GM18951 (cell line): ENCODE measurements at regions not wholly inside any gene's neighbourhood (a gene's known extent, or its start where the extent isn't known, plus 50 kb on each side); places are given as distances from the start of the nearest gene placed in this dataset.

Source experiments
- POLR2A ChIP-seq: IDR thresholded peaks from 4 replicates; pipeline ENCODE4 v1.6.1; 2011; ENCODE audit warnings: mild to moderate bottlenecking; ENCODE audit not compliant: insufficient read length, insufficient read depth; ENCODE audit errors: extremely low read depth
- in situ Hi-C: fragments of 300-500 bp; cut with MboI; formaldehyde crosslinking; loops from one replicate; pipeline ENCODE4 v1.12.0; 2022; ENCODE audit warnings: low sequenced_read_pairs, mixed read lengths, inconsistent platforms; ENCODE audit not compliant: unreplicated experiment

- TF ChIP-seq POLR2A: no peak
- in situ Hi-C loops: no loop called here
Measured at GRCh38 chr1:5291889-5292288, 637.5 kb downstream of the AJAP1 start.

DNA sequence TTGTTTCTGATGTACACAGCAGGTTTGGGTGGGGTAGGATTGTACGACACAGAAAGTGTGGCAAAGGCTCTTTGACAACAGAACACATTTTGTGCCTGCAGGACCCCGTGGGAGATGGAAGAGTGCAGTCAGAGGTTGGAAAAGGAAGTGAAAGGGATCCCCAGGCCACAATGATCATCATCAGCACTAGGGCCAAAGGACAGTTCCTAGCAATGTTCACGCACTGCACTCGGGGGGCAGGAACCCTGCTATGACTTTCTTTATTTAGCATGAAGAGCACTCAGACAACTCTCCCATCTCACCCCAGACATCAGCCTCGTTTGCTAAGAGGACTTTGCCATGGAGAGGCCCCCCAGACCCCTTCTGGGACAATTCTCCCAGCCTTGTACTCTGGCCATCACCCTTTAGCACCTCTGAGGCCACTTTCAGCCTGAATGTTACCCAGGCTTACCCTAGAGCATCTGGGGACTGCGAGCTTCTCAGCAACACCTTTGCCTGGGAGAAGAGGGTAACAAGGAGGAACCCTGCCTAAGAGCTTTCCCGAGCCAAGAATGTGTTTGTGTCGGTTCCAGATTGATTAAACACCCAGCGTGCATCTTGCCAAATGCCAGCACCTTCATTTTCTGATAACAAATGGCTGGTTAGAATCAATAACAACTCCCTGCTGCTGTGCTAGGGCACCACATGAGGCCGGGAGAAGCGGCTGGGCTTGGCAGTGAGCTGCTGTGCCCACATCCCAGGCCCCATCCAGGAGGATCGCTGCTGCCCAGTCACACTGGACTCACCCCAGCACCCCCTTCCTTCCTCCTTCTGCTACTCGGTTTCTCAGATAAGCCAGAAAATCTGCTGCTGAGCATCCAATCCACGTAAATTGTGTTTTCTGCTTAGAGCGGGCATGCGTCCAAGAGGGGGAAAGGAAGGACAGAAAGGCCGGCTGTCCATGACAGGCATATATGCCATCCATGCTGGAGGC is 633.1 kb downstream of the AJAP1 start:
- in situ Hi-C loops: no loop called here

DNA sequence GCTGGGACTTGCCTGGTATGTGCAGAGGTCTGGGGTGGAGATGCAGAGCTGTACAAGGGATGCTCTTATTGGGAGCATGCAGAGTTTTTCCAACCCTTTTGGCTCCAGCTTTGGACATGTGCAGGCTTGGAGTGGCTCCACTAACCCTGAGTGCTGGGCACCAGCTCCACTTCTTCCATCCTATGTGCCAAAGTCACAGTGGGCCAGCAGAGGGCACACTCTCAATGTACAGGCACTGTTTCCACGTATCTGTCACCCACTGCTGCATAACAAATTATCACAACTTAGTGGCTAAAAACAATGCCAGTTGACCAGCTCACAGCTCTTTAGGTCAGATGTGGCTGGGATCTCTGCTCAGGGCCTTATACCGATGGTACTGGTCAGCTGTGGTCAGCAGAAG is 631.8 kb downstream of the AJAP1 start:
- no peak for TF ChIP-seq POLR2A
- in situ Hi-C loops: no loop called here

More for the DNA sequence above, 633.1 kb downstream of the AJAP1 start:
- no peak for TF ChIP-seq POLR2A

DNA sequence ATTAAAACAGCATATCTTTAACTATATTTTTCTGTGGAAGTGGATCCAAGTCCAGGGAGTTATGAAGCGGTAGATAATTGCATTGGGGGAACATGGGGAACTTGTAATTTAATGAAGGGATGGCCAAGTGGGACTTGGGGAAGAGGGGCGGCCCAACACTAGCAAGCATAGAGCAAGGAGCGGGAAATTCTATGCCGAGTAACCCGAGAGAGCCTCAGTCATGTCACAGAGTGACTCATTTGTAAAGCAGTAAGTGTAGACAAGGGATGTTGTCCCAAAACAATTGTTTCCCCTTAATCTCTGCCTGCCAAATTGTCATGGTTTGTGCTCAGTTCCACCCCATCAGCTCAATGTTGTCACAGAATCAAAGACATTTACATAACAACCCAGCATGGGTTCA is 620.1 kb downstream of the AJAP1 start:
- no peak for TF ChIP-seq POLR2A
- in situ Hi-C loops: no loop called here

GRCh38 chr1:5273280-5274003 is 619.0 kb downstream of the AJAP1 start:
- in situ Hi-C loops: no loop called here
- no peak for TF ChIP-seq POLR2A

- no peak for TF ChIP-seq POLR2A
- in situ Hi-C loops: no loop called here
Measured at GRCh38 chr1:5272325-5272724, 617.9 kb downstream of the AJAP1 start.

GRCh38 chr1:5271264-5271663 is 616.9 kb downstream of the AJAP1 start:
- no peak for TF ChIP-seq POLR2A
- in situ Hi-C loops: no loop called here

GRCh38 chr1:5269901-5270300 is 615.5 kb downstream of the AJAP1 start:
- TF ChIP-seq POLR2A: no peak
- in situ Hi-C loops: no loop called here

DNA sequence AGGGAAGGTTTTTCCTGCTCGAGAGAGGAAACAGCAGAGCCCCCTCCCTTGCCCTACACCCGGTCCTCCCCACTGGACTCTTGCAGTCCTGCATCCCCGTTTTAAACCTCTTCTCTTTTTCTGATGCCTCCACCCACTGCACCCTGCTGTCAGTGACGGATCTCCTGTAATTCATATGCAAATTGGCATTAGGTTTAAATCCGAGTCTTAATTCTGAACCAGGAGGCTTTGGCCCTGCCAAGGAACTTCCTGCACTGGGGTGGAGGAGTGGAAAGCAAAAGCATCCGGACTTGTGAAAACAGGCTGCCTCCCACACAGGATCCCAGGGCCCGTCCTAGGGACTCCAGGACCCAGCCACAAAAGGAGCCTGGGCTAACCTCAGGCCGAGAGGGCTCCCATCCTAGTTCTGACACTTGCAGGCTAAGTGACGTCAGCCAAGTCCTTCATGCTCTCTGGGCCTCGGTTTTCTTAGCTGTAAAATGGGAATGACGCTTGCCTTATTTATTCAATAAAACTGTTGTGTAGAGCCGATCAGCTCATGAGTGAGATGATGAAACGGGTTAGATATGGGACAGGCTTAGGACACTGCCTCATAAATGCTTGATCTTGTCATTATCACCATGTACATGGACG is 613.3 kb downstream of the AJAP1 start:
- TF ChIP-seq POLR2A: no peak
- in situ Hi-C loops: no loop called here

GRCh38 chr1:5265438-5266075 is 611.1 kb downstream of the AJAP1 start:
- TF ChIP-seq POLR2A: no peak
- in situ Hi-C loops: no loop called here

DNA sequence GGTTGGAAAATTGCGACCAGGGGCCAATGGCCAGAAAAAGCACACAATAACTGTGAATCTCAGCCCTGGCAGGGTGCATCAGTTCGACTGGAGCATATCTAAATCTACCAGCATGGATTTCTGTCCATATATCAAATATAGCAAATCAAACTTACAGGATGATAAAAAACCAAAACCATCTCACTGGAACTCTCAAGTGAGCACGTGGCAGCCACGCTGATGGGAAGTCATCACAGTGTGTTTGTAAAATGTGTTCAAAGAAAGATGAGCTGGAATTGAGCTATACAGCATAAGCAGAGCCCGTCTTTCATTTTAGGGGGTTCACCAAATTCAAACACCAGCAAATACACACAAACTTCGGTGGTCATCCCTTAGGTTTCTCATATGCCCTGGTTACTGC is 610.1 kb downstream of the AJAP1 start:
- in situ Hi-C loops: no loop called here
- no peak for TF ChIP-seq POLR2A

GRCh38 chr1:5256793-5257192 is 602.4 kb downstream of the AJAP1 start:
- no peak for TF ChIP-seq POLR2A
- in situ Hi-C loops: no loop called here

DNA sequence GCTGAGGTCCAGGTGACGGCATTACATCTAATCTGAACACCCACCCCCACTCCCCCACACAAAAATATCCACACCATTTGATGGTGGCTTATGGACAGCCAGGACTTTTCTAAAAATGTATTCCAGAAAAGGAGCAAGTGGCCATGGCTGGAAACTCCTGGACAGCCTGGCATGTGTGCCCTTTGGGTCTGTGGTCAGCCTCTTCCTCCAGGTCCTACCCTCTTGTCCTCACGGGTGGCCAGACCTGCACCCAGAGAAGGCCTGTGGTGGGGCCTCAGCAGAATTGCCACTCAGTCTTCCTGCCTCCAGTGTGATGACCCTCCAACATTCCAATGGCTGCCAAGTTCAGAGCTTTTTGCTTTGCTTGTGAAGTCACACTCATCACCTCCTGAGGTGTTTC is 600.6 kb downstream of the AJAP1 start:
- no peak for TF ChIP-seq POLR2A
- in situ Hi-C loops: no loop called here
